Activated CD8-positive, alpha-beta memory T cell treated with anti-CD3 and anti-CD28 coated beads, Interleukin-2, amount 10 ng/mL, durations not matched to agents 7 days and 5 days (primary cell): ENCODE measurements at regions not wholly inside any gene's neighbourhood (a gene's known extent, or its start where the extent isn't known, plus 50 kb on each side); places are given as distances from the start of the nearest gene placed in this dataset.

Source experiments
- ATAC-seq: fragments of 150-1000 bp; cut with Tn5 transposase; one replicate; pipeline ENCODE4 v1.10.0; 2021; ENCODE audit warnings: moderate library complexity
- CTCF ChIA-PET: fragments of 350-600 bp; sonication (Branson Sonifier 250); formaldehyde crosslinking; loops from one replicate; lab custom pipeline; 2021; ENCODE audit warnings: antibody characterized with exemption; lab: Charles Lee
- DNase-seq: peaks from one replicate; pipeline ENCODE4 v3.0.0-alpha.2; 2020
- H3K27ac Mint-ChIP-seq: one replicate; pipeline ENCODE4 v1.8.0; 2021; ENCODE audit warnings: mild to moderate bottlenecking, mixed read lengths
- H3K27me3 Mint-ChIP-seq: one replicate; pipeline ENCODE4 v1.8.0; 2021; ENCODE audit warnings: mixed read lengths
- H3K36me3 Mint-ChIP-seq: one replicate; pipeline ENCODE4 v1.8.0; 2021; ENCODE audit warnings: mild to moderate bottlenecking, mixed read lengths
- H3K4me1 Mint-ChIP-seq: one replicate; pipeline ENCODE4 v1.8.0; 2021; ENCODE audit warnings: mixed read lengths
- H3K4me3 Mint-ChIP-seq: one replicate; pipeline ENCODE4 v1.8.0; 2021; ENCODE audit warnings: mild to moderate bottlenecking, moderate library complexity, mixed read lengths
- H3K9me3 Mint-ChIP-seq: one replicate; pipeline ENCODE4 v1.8.0; 2022; ENCODE audit warnings: low read depth, mixed read lengths

DNA sequence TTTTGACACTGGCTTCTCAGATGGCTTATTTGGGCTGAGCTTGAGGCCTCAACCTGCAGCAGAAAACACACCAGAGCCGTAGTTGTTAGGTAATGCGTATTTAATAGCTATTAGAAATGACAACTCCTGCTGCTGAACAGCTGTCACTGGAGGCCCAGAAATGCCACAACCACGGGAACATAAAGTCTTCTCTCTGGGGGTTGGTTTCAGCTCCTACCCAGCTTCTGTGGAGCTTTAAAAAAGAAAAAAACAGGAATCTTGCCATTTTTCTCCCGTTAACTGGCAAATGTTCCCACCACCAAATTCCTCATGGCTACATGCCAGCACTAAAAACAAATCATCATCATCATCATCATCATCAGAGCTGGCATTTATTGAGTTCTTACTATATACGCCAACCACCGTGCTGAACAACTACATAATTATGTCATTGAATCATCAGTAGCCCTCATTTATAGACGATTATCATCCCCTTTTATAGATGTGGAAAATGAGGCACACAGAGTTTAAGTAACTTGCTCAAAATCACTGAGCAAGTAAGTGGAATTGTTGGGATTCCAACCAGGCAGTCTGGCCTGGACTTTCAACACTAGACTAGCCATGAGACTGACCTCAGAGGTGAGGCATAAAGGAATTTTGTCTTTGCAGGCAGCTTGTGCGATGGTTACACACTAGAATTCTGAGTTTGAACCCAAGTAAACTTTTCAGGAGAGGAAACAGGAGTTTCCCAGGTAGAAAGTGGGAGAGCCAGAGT is 185.3 kb upstream of the WWC1 start:
- H3K4me1 Mint-ChIP-seq, result no peaks in the 10 kb centered on the region
- H3K9me3 Mint-ChIP-seq, result no peaks in the 10 kb centered on the region
- peaks cover 9% of the 10 kb centered on the region for H3K27me3 Mint-ChIP-seq
- H3K4me3 Mint-ChIP-seq, result no peak overlapping the region
- H3K27ac Mint-ChIP-seq, result no peak overlapping the region
- DNase-seq, result no peak
- H3K36me3 Mint-ChIP-seq, result no peaks in the 10 kb centered on the region
- CTCF ChIA-PET, result no interaction called here
- ATAC-seq, result no peak

DNA sequence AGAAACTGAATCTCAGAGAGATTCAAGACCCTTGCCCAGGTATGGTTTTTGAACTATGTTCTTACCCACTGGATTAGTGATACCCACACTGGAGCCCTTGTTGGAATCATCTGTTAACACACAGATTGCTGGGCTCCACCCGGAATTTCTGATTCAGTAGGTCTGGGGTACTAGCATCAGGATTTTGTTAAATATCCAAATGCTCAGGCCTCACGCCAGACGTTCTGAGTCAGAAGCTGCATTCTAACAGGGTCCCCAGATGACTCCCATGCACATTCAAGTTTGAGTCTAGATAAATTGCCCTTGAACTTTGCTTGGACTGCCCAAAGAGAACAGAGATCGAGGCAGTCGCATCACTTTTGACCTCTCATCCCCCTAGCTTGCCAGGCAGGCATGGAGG is 182.0 kb upstream of the WWC1 start:
- no peaks in the 10 kb centered on the region for H3K36me3 Mint-ChIP-seq
- H3K9me3 Mint-ChIP-seq, result no peaks in the 10 kb centered on the region
- no peak overlapping the region for H3K27ac Mint-ChIP-seq
- H3K27me3 Mint-ChIP-seq, result peaks cover 12% of the 10 kb centered on the region
- H3K4me3 Mint-ChIP-seq, result no peak overlapping the region
- DNase-seq, result no peak
- no peaks in the 10 kb centered on the region for H3K4me1 Mint-ChIP-seq
- ATAC-seq, result no peak
- CTCF ChIA-PET, result no interaction called here

GRCh38 chr5:168110384-168110783 is 181.1 kb upstream of the WWC1 start:
- CTCF ChIA-PET, result interaction anchor here (0.7 kb wide), 1 partner anchor 25 kb away, joined by 6 read pairs; no protein-coding TSS in a partner anchor

DNA sequence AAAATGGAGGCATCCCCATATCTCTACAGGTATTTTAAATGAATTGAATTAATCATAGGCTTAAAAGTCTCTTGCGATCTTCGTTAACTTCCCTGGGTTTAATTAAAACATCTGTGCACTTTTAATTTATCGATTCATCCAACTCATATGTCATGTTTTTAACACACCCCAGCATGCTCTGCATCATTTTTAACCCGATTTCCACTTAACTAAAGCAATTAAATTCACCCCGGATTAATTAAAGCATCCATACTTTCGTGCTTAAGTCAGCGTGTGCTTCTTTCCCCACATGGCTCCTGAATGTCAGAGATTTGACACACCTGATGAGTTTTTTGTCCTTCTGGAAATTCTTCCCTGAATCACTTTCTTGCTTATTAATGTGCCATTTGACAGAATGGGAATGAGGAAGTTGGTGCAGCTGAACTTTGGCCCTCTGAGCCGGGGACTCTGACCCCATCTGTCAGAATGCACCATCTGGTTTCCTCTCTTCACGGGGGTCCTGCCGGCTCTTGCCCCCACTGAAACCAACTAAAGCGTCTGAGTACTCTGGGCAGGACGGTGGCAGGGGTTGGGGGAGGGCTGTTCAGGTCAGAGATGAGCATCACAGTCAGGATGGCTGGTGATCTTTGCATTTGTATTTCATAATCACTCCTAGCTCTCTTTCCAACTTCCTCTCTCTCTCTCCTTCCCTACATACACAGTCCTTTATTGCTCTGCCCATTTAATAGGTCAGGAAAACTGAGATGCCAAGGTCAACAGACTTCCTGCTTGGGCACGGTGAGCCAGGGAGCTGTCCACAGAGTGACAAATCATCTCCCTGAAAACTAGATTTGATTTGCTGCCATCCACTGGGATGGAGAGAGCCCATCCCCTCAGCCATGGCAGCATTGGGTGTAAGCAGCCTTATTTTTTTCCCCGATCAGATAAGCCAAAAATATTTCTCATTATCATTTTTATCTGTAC is 180.3 kb upstream of the WWC1 start:
- no peaks in the 10 kb centered on the region for H3K9me3 Mint-ChIP-seq
- CTCF ChIA-PET, result no interaction called here
- H3K27ac Mint-ChIP-seq, result no peak overlapping the region
- ATAC-seq (no peak), DNase-seq (no peak)
- H3K27me3 Mint-ChIP-seq, result peaks cover 8% of the 10 kb centered on the region
- no peaks in the 10 kb centered on the region for H3K4me1 Mint-ChIP-seq
- no peak overlapping the region for H3K4me3 Mint-ChIP-seq
- H3K36me3 Mint-ChIP-seq, result no peaks in the 10 kb centered on the region

More at GRCh38 chr5:168110384-168110783, 181.1 kb upstream of the WWC1 start:
- peaks cover 8% of the 10 kb centered on the region for H3K27me3 Mint-ChIP-seq
- H3K9me3 Mint-ChIP-seq, result no peaks in the 10 kb centered on the region
- no peak overlapping the region for H3K4me3 Mint-ChIP-seq
- H3K36me3 Mint-ChIP-seq, result no peaks in the 10 kb centered on the region
- ATAC-seq (no peak), DNase-seq (no peak)
- no peak overlapping the region for H3K27ac Mint-ChIP-seq
- H3K4me1 Mint-ChIP-seq, result no peaks in the 10 kb centered on the region

DNA sequence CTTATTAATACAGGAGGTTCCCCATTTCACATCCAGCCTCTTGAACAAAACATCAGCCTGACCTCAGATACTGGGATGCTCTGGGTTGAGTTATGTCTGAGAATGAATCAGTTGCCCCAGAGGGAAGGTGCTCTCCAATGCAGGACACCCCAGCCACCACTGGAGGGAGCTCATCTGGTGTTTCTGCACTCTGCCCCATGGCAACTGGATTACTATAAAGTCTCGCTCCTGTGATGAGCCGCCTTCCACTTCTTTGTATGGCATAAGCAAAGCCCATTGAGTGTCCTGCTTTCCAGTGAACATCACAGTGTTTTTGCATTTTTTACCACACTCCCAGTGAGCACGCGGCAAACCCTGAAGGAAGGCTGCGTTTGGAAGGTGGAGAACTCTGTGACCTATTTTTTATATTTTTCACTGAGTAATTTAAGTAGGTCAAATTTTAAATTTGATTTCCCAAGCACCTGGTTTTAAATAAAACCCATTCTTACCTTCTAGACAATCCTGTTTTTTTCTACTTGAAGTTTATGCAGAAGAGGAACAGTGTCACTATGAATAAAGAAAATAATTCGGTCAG is 176.9 kb upstream of the WWC1 start:
- DNase-seq (peak; percentile 54), ATAC-seq (peak; percentile 47)
- CTCF ChIA-PET, result interaction anchor here (1.8 kb wide), 1 partner anchor 105 kb away, joined by 10 read pairs; no protein-coding TSS in a partner anchor
- Mint-ChIP-seq H3K4me3 (no peak overlapping the region), H3K9me3 (no peaks in the 10 kb centered on the region), H3K36me3 (no peaks in the 10 kb centered on the region), H3K4me1 (no peaks in the 10 kb centered on the region), H3K27me3 (peaks cover 6% of the 10 kb centered on the region), H3K27ac (no peak overlapping the region)

DNA sequence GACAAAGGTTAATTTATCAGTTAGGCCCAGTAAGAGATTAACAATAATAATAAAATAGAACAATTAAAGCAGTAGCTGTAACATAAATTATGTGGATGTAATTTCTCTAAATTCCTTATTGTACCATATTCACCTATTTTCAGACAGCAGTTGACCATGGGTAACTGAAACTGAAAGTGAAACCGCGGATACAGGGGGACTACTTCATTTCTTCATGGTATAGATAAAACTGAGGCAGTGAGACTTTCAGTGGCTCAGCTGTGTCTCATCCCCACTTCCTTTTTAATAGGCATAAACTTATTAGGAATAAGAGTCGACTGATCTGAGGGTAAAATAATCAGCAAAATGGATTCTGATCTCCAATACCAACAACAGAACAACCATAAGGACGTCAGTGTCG is 174.0 kb upstream of the WWC1 start:
- Mint-ChIP-seq H3K27ac (no peak overlapping the region), H3K36me3 (no peaks in the 10 kb centered on the region), H3K27me3 (no peaks in the 10 kb centered on the region), H3K4me3 (no peak overlapping the region), H3K4me1 (no peaks in the 10 kb centered on the region), H3K9me3 (no peaks in the 10 kb centered on the region)
- ATAC-seq, result no peak
- DNase-seq, result no peak
- CTCF ChIA-PET, result no interaction called here

DNA sequence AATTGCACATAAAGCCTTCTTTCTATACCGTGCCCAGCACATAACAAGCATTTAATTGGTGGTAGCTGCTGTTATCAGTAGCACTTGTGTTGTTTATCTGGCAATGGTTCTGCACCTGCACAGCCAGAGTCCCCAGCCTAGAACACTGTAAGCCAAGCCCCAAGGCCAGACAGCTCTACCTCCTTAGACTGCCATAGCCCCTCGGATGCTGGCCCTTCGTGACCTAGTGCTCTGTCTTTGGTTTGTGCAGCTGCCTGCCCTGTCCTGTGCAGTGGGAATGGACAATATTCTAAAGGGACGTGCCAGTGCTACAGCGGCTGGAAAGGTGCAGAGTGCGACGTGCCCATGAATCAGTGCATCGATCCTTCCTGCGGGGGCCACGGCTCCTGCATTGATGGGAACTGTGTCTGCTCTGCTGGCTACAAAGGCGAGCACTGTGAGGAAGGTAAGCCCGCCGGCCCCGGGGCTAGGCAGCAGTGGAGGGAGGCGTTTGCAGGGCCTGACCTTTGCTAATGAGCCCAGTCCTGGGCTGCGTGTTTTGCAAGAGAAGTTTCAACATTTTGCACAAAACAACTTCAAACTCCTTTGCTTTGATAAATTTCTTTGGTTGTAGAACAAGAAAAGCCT is 173.3 kb upstream of the WWC1 start:
- no peak overlapping the region for H3K4me3 Mint-ChIP-seq
- no peaks in the 10 kb centered on the region for H3K9me3 Mint-ChIP-seq
- no peaks in the 10 kb centered on the region for H3K36me3 Mint-ChIP-seq
- H3K4me1 Mint-ChIP-seq, result no peaks in the 10 kb centered on the region
- DNase-seq (no peak), ATAC-seq (no peak)
- CTCF ChIA-PET, result no interaction called here
- no peak overlapping the region for H3K27ac Mint-ChIP-seq
- no peaks in the 10 kb centered on the region for H3K27me3 Mint-ChIP-seq

DNA sequence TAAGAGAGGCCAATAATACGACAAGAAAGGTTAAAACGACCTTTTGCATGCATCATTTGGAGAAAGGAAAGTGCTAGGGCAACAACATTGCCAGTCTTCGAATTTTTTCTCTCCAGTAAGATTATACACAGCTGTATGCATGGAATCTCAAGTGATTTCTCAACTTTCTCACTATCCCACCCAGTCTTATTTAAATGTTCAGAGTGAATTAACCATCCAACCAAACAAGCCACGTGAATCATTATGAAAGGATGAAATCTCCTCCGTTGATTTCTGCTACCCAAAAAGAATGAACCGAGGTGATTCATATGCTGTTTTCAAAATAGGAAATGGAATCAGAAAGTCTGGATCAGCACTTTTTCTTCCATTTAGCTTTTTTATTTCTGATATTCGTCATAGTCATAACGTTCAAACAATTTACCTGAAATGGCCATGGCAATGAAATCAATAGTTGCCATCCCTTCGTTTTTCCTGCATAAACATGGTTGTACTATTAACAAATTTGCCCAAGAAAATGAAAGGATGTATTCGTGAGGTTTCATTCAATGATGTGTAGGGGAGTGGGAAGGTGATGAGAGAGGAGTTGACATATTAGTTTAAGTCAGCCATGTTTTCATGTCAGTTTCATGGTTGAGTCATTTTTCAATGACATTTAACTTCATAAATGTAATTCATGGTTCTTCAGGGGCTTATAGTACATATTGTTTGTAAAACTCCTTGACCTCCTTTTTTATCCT is 170.9 kb upstream of the WWC1 start:
- no peaks in the 10 kb centered on the region for H3K9me3 Mint-ChIP-seq
- H3K27ac Mint-ChIP-seq, result no peak overlapping the region
- no peak overlapping the region for H3K4me3 Mint-ChIP-seq
- CTCF ChIA-PET, result no interaction called here
- DNase-seq, result no peak
- peaks cover 5% of the 10 kb centered on the region for H3K4me1 Mint-ChIP-seq
- ATAC-seq, result no peak
- H3K36me3 Mint-ChIP-seq, result no peaks in the 10 kb centered on the region
- H3K27me3 Mint-ChIP-seq, result no peaks in the 10 kb centered on the region

- Mint-ChIP-seq H3K36me3 (no peaks in the 10 kb centered on the region), H3K4me3 (no peak overlapping the region), H3K4me1 (peaks cover 5% of the 10 kb centered on the region), H3K27me3 (no peaks in the 10 kb centered on the region), H3K9me3 (no peaks in the 10 kb centered on the region), H3K27ac (no peak overlapping the region)
- ATAC-seq (no peak), DNase-seq (no peak)
- CTCF ChIA-PET, result no interaction called here
Measured at GRCh38 chr5:168121138-168121494, 170.3 kb upstream of the WWC1 start.

- H3K4me3 Mint-ChIP-seq, result no peak overlapping the region
- ATAC-seq, result no peak
Measured at GRCh38 chr5:168123631-168124528, 167.6 kb upstream of the WWC1 start.

DNA sequence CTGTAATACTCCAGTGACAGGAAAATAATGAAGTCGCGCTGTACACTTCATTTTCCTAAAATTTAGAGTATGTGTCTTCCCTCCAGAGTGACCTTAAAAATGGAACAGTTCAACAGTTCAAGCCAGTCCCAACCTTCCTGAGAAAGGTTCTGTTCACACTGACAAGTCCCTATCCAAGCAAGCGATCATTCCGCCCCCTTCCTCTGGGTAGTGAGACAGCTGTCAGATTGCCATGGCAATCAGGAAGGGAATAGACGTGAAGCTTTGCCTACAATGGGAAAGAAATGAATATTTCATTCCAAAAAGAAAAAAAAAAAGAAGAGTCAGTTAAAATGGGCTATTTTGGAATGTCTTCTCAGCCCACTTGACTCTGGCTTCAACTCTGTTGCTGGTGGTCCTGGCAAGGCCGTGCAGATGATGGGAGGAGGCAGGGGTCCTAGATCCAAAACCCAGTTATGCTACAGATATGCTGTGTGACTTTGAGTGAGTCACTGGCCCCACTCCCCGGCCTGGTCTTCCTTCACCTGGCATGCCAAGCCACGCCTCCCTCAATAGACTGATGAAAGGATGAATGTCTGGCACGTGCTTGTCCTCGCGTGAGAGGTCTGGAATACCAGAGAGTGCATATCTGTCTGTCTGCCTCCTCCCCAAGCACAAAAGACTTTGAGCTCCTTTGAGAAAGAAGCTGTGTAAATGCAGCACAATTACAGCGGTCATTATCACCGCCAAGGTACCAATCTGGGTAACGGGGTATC is 165.8 kb upstream of the WWC1 start:
- peaks cover 5% of the 10 kb centered on the region for H3K4me1 Mint-ChIP-seq
- H3K4me3 Mint-ChIP-seq, result no peak overlapping the region
- no peak for DNase-seq
- ATAC-seq, result no peak
- H3K9me3 Mint-ChIP-seq, result no peaks in the 10 kb centered on the region
- H3K36me3 Mint-ChIP-seq, result no peaks in the 10 kb centered on the region
- H3K27me3 Mint-ChIP-seq, result no peaks in the 10 kb centered on the region
- CTCF ChIA-PET, result no interaction called here
- H3K27ac Mint-ChIP-seq, result no peak overlapping the region

More at GRCh38 chr5:168123631-168124528, 167.6 kb upstream of the WWC1 start:
- no peaks in the 10 kb centered on the region for H3K36me3 Mint-ChIP-seq
- no peak for DNase-seq
- H3K4me1 Mint-ChIP-seq, result peaks cover 5% of the 10 kb centered on the region
- no peaks in the 10 kb centered on the region for H3K9me3 Mint-ChIP-seq
- H3K27me3 Mint-ChIP-seq, result no peaks in the 10 kb centered on the region
- CTCF ChIA-PET, result no interaction called here
- H3K27ac Mint-ChIP-seq, result no peak overlapping the region
